B cell (primary cell): ENCODE measurements at regions not wholly inside any gene's neighbourhood (a gene's known extent, or its start where the extent isn't known, plus 50 kb on each side); places are given as distances from the start of the nearest gene placed in this dataset.

Experiments
- ATAC-seq: fragments of 200-7000 bp; cut with Tn5 transposase; one replicate; pipeline ENCODE4 v1.10.0; 2021; ENCODE audit warnings: low read depth, mild to moderate bottlenecking, moderate number of reproducible peaks, moderate library complexity
- CTCF ChIA-PET: fragments of 350-600 bp; sonication (Branson Sonifier 250); formaldehyde crosslinking; loops from one replicate; lab custom pipeline; 2021; ENCODE audit warnings: antibody characterized with exemption, inconsistent platforms; lab: Charles Lee
- POLR2A ChIA-PET: fragments of 350-600 bp; sonication (Branson Sonifier 250); formaldehyde crosslinking; loops from one replicate; lab custom pipeline; 2021; ENCODE audit warnings: antibody characterized with exemption; lab: Charles Lee
- DNase-seq: peaks from one replicate; pipeline ENCODE4 v3.0.0; 2013
- H2AFZ ChIP-seq: 2 replicates; pipeline ENCODE4 v1.6.1; 2012; ENCODE audit warnings: mild to moderate bottlenecking, low read depth, low read length; ENCODE audit not compliant: insufficient read depth, poor library complexity, severe bottlenecking
- H3K27ac ChIP-seq, 2 donors: 1 replicate in 1 of 2; 2 replicates in 1 of 2; pipeline ENCODE4 v1.5.1; 2012 to 2013; ENCODE audit warnings: low read length in 2 of 2, mild to moderate bottlenecking in 2 of 2, moderate library complexity in 1 of 2
- H3K27me3 ChIP-seq, 4 experiments: fragments of 200-600 bp in 1 of 4; sonication (generic) in 1 of 4; replicated peaks in 1 of 4; 1 replicate in 2 of 4; 2 replicates in 2 of 4; pipeline versions ENCODE4 v1.6.1 to v1.7.0; 2013 to 2016; ENCODE audit warnings: low read length in 3 of 4, mild to moderate bottlenecking in 2 of 4, mixed read lengths in 1 of 4, moderate library complexity in 1 of 4; ENCODE audit not compliant: insufficient read depth in 4 of 4, control insufficient read depth in 3 of 4; ENCODE audit errors: control extremely low read depth in 1 of 4
- H3K36me3 ChIP-seq, 2 experiments: replicated peaks in 1 of 2; 1 replicate in 1 of 2; 2 replicates in 1 of 2; pipeline versions ENCODE4 v1.6.1 to v1.7.1; 2013; ENCODE audit warnings: low read length in 1 of 2; ENCODE audit not compliant: insufficient read depth in 2 of 2, control insufficient read depth in 1 of 2; ENCODE audit errors: control extremely low read depth in 1 of 2, extremely low read depth in 1 of 2
- H3K4me1 ChIP-seq, 2 donors: fragments of 200-600 bp in 1 of 2; sonication (generic) in 1 of 2; 1 replicate in 1 of 2; 2 replicates in 1 of 2; pipeline versions ENCODE4 v1.5.1 to v1.6.1; 2013 to 2017; ENCODE audit warnings: low read length in 2 of 2; ENCODE audit not compliant: control insufficient read depth in 2 of 2, insufficient read depth in 2 of 2
- H3K4me2 ChIP-seq: replicated peaks from 2 replicates; pipeline ENCODE3; 2012; ENCODE audit warnings: mild to moderate bottlenecking, low read depth, low read length; ENCODE audit not compliant: poor library complexity, severe bottlenecking
- H3K4me3 ChIP-seq, 5 experiments: fragments of 200-600 bp in 1 of 5; sonication (generic) in 1 of 5; 1 replicate in 3 of 5; 2 replicates in 2 of 5; pipeline versions ENCODE4 v1.5.1 to v1.7.0; 2011 to 2016; ENCODE audit warnings: low read length in 4 of 5, mild to moderate bottlenecking in 4 of 5, low read depth in 2 of 5, control low read depth in 1 of 5, moderate library complexity in 1 of 5; ENCODE audit not compliant: insufficient read depth in 1 of 5; ENCODE audit errors: control extremely low read depth in 1 of 5, extremely low read depth in 1 of 5
- H3K79me2 ChIP-seq: fragments of 200-600 bp; sonication (generic); one replicate; pipeline ENCODE4 v1.6.0; 2016; ENCODE audit warnings: low read length; ENCODE audit not compliant: control insufficient read depth, insufficient read depth
- H3K9ac ChIP-seq: fragments of 200-600 bp; sonication (generic); 2 replicates; pipeline ENCODE4 v1.6.1; 2017; ENCODE audit warnings: mild to moderate bottlenecking, low read length, moderate library complexity
- H3K9me3 ChIP-seq, 3 donors: one replicate each; pipeline versions ENCODE4 v1.6.1 to v1.7.1; 2013; ENCODE audit warnings: low read length in 2 of 3; ENCODE audit not compliant: control insufficient read depth in 2 of 3, insufficient read depth in 1 of 3; ENCODE audit errors: control extremely low read depth in 1 of 3
- H4K20me1 ChIP-seq: 2 replicates; pipeline ENCODE4 v1.6.0; 2012; ENCODE audit warnings: mild to moderate bottlenecking, low read length; ENCODE audit not compliant: insufficient read depth, control insufficient read depth, poor library complexity, severe bottlenecking
- H3K27ac Mint-ChIP-seq: one replicate; pipeline ENCODE4 v1.8.0; 2021; ENCODE audit warnings: mixed read lengths
- H3K27me3 Mint-ChIP-seq: one replicate; pipeline ENCODE4 v1.8.0; 2021; ENCODE audit warnings: mixed read lengths
- H3K4me1 Mint-ChIP-seq: one replicate; pipeline ENCODE4 v1.8.0; 2021; ENCODE audit warnings: mixed read lengths
- H3K4me3 Mint-ChIP-seq: one replicate; pipeline ENCODE4 v1.8.0; 2021; ENCODE audit warnings: mixed read lengths
- H3K9me3 Mint-ChIP-seq: one replicate; pipeline ENCODE4 v1.8.0; 2022; ENCODE audit warnings: mixed read lengths; ENCODE audit not compliant: insufficient read depth
- CTCF ChIP-seq: fragments of 200-600 bp; IDR thresholded peaks from one replicate; pipeline ENCODE4 v1.8.0; 2022; ENCODE audit warnings: antibody characterized with exemption, mild to moderate bottlenecking
- EZH2 ChIP-seq: IDR thresholded peaks from 2 replicates; pipeline ENCODE4 v1.6.1; 2012; ENCODE audit warnings: borderline replicate concordance, low read depth, mild to moderate bottlenecking, moderate library complexity, low read length; ENCODE audit not compliant: insufficient read depth, poor library complexity, severe bottlenecking
- WGBS: methylation state at CpG from one replicate; pipeline ENCODE4 v1.1.5; 2013; ENCODE audit warnings: missing lambda C conversion rate; ENCODE audit not compliant: insufficient coverage; 5-methylcytosine and 5-hydroxymethylcytosine counted together
- intact Hi-C: fragments of 100-400 bp; cut with micrococcal nuclease; formaldehyde crosslinking; loops from one replicate; pipeline ENCODE4 v1.10.0; 2022

DNA sequence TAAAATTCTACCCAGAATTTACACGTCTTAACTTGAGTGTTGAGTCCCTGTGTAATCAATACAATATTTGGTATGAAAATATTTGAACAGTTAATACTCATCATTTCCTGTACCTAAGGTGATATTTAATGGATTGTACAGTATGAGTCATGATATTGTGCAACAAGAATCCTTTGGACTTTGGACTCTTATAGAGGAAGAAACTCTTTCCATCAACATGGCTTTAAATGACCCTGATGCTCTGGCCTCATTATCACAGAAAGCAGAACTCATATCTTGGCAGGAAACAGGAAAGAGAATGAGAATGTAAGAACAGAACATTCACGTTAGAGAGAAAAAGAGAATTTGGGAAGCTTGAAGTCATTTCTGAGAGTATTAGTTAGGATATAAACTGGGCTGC, 168.8 kb upstream of the B3GALT2 start:
- TF ChIP-seq EZH2 = no peak
- TF ChIP-seq CTCF = no peak
- no peaks in the 10 kb centered on the region for H3K4me1 Mint-ChIP-seq
- no peaks in the 10 kb centered on the region for H3K36me3 ChIP-seq
- no peaks in the 10 kb centered on the region for H3K9me3 ChIP-seq
- no peaks in the 10 kb centered on the region for H3K9me3 Mint-ChIP-seq
- WGBS = 0% methylated on average over 1 of the region's 2 CpGs
- ChIA-PET CTCF (no interaction called here), POLR2A (no interaction called here)
- no peak for ATAC-seq
- no peak overlapping the region for H2AFZ ChIP-seq
- H3K27ac ChIP-seq = no peak overlapping the region
- no peak overlapping the region for H3K27ac Mint-ChIP-seq
- no peaks in the 10 kb centered on the region for H3K79me2 ChIP-seq
- H4K20me1 ChIP-seq = no peaks in the 10 kb centered on the region
- DNase-seq = no peak
- H3K27me3 Mint-ChIP-seq = peaks cover 19% of the 10 kb centered on the region
- no peaks in the 10 kb centered on the region for H3K27me3 ChIP-seq
- H3K4me2 ChIP-seq = no peak overlapping the region
- H3K4me3 Mint-ChIP-seq = no peak overlapping the region
- no peaks in the 10 kb centered on the region for H3K4me1 ChIP-seq
- H3K9ac ChIP-seq = no peak overlapping the region
- H3K4me3 ChIP-seq = no peak overlapping the region
- intact Hi-C loops = no loop called here

GRCh38 chr1:193348769-193349535, 162.5 kb upstream of the B3GALT2 start:
- TF ChIP-seq EZH2 (no peak), CTCF (no peak)
- ATAC-seq = no peak

More at GRCh38 chr1:193348769-193349535, 162.5 kb upstream of the B3GALT2 start:
- Mint-ChIP-seq H3K4me3 (no peak overlapping the region), H3K9me3 (no peaks in the 10 kb centered on the region), H3K27me3 (peaks cover 3% of the 10 kb centered on the region), H3K27ac (no peak overlapping the region), H3K4me1 (no peaks in the 10 kb centered on the region)
- DNase-seq = no peak
- H3K79me2 ChIP-seq = no peaks in the 10 kb centered on the region
- H3K9ac ChIP-seq = no peak overlapping the region
- no peak overlapping the region for H2AFZ ChIP-seq
- intact Hi-C loops = no loop called here
- no peaks in the 10 kb centered on the region for H3K9me3 ChIP-seq
- CTCF ChIA-PET = no interaction called here
- H3K4me1 ChIP-seq = no peaks in the 10 kb centered on the region
- POLR2A ChIA-PET = no interaction called here
- H3K4me3 ChIP-seq = no peak overlapping the region
- H4K20me1 ChIP-seq = no peaks in the 10 kb centered on the region
- H3K4me2 ChIP-seq = no peak overlapping the region
- H3K27ac ChIP-seq = no peak overlapping the region
- no peaks in the 10 kb centered on the region for H3K36me3 ChIP-seq
- peaks cover 0 to 4% (median 0%) of the 10 kb centered on the region in 4 experiments for H3K27me3 ChIP-seq
- 71% methylated on average over 1 of the region's 3 CpGs for WGBS
